Activated CD8-positive, alpha-beta T cell treated with anti-CD3 and anti-CD28 coated beads for 36 hours (primary cell): ENCODE measurements at regions not wholly inside any gene's neighbourhood (a gene's known extent, or its start where the extent isn't known, plus 50 kb on each side); places are given as distances from the start of the nearest gene placed in this dataset.

Source experiments
- ATAC-seq: fragments of 200-7000 bp; cut with Tn5 transposase; one replicate; pipeline ENCODE4 v1.10.0; 2021; ENCODE audit warnings: mild to moderate bottlenecking, moderate library complexity
- CTCF ChIA-PET: fragments of 350-600 bp; sonication (Branson Sonifier 250); formaldehyde crosslinking; loops from one replicate; lab custom pipeline; 2021; ENCODE audit warnings: antibody characterized with exemption; lab: Charles Lee
- POLR2A ChIA-PET: fragments of 350-600 bp; sonication (Branson Sonifier 250); formaldehyde crosslinking; loops from one replicate; lab custom pipeline; 2021; ENCODE audit warnings: antibody characterized with exemption; lab: Charles Lee
- DNase-seq: peaks from one replicate; pipeline ENCODE4 v3.0.0-alpha.2; 2020
- H3K27ac Mint-ChIP-seq: one replicate; pipeline ENCODE4 v1.8.0; 2021; ENCODE audit warnings: mild to moderate bottlenecking, mixed read lengths
- H3K27me3 Mint-ChIP-seq: one replicate; pipeline ENCODE4 v1.8.0; 2021; ENCODE audit warnings: mixed read lengths
- H3K36me3 Mint-ChIP-seq: one replicate; pipeline ENCODE4 v1.8.0; 2021; ENCODE audit warnings: low read depth, mixed read lengths
- H3K4me1 Mint-ChIP-seq: one replicate; pipeline ENCODE4 v1.8.0; 2021; ENCODE audit warnings: low read depth, mixed read lengths
- H3K4me3 Mint-ChIP-seq: one replicate; pipeline ENCODE4 v1.8.0; 2021; ENCODE audit warnings: mild to moderate bottlenecking, moderate library complexity, mixed read lengths
- H3K9me3 Mint-ChIP-seq: one replicate; pipeline ENCODE4 v1.8.0; 2021; ENCODE audit warnings: mixed read lengths
- intact Hi-C: fragments of 100-400 bp; cut with micrococcal nuclease; formaldehyde crosslinking; loops from one replicate; pipeline ENCODE4 v1.10.0; 2022
- TF ChIP-seq, protein P1 (sequence below): fragments of 200-600 bp; IDR thresholded peaks from one replicate; pipeline ENCODE4 v1.8.0; 2022; ENCODE audit warnings: antibody characterized with exemption, mild to moderate bottlenecking

DNA sequence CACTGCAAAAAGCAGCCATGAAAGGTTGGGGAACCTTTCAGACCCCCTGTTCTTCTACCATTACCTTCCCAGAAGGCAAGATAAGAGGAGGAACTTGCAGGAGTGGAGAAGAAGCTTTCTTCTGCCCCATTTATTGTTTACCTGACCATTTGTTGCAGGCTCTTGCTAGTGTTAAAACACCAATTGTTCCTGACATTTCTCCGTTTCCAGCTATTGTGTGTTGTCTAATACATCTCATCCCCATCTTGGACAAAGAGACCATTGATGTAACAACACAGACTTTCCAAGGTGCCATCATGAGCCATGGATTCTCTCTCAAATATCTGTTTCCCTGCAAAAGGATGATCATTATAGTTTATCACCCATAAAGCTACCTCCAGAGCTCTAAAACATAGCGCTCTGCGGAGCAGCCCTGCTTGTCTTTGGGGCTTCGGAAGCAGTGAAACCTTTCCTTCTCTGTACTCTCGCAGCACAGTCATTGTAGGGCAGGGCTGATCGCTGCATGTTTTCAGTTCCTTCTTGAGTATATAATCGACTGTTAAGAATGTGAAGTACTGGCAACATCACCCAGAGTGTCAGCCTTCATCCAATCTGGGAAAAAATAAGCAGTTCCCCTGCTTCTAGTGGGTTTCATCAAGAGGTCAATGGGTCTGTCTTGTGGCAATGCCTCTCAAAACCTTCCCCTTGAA lies 680.0 kb downstream of the SEMA5A start:
- no peak for DNase-seq
- CTCF ChIA-PET: no interaction called here
- Mint-ChIP-seq H3K36me3 (no peaks in the 10 kb centered on the region), H3K27me3 (no peaks in the 10 kb centered on the region), H3K4me1 (no peaks in the 10 kb centered on the region), H3K9me3 (peaks cover 3% of the 10 kb centered on the region), H3K4me3 (no peak overlapping the region), H3K27ac (no peak overlapping the region)
- POLR2A ChIA-PET: interaction anchor here (0.6 kb wide), 1 partner anchor 146 kb away, joined by 3 read pairs; no protein-coding TSS in a partner anchor
- TF ChIP-seq, protein P1, sequence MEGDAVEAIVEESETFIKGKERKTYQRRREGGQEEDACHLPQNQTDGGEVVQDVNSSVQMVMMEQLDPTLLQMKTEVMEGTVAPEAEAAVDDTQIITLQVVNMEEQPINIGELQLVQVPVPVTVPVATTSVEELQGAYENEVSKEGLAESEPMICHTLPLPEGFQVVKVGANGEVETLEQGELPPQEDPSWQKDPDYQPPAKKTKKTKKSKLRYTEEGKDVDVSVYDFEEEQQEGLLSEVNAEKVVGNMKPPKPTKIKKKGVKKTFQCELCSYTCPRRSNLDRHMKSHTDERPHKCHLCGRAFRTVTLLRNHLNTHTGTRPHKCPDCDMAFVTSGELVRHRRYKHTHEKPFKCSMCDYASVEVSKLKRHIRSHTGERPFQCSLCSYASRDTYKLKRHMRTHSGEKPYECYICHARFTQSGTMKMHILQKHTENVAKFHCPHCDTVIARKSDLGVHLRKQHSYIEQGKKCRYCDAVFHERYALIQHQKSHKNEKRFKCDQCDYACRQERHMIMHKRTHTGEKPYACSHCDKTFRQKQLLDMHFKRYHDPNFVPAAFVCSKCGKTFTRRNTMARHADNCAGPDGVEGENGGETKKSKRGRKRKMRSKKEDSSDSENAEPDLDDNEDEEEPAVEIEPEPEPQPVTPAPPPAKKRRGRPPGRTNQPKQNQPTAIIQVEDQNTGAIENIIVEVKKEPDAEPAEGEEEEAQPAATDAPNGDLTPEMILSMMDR: no peak
- no peak for ATAC-seq
- intact Hi-C loops: no loop called here

DNA sequence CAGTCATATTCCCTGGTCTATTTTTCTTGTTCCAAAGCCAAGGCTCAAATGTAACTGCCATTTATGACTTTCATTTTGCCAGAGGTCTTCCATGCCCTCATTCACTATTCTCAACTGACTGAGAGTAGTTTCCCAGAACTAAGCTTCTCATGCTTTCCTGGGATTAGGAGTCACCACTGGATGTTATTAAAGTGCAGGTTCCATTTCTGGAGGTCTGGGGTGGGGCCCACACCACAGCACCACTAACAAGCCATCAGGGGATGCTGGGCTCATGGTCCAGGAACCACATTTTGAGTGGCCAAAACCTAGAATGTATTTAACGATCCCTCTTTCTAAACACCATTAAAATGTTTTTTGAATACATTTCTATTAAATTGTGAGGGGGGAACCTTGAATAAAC lies 677.6 kb downstream of the SEMA5A start:
- Mint-ChIP-seq H3K27me3 (no peaks in the 10 kb centered on the region), H3K4me1 (no peaks in the 10 kb centered on the region), H3K9me3 (peaks cover 3% of the 10 kb centered on the region), H3K27ac (no peak overlapping the region), H3K36me3 (no peaks in the 10 kb centered on the region), H3K4me3 (no peak overlapping the region)
- TF ChIP-seq, protein P1: no peak
- POLR2A ChIA-PET: no interaction called here
- DNase-seq: no peak
- ATAC-seq: no peak
- CTCF ChIA-PET: no interaction called here
- intact Hi-C loops: no loop called here

DNA sequence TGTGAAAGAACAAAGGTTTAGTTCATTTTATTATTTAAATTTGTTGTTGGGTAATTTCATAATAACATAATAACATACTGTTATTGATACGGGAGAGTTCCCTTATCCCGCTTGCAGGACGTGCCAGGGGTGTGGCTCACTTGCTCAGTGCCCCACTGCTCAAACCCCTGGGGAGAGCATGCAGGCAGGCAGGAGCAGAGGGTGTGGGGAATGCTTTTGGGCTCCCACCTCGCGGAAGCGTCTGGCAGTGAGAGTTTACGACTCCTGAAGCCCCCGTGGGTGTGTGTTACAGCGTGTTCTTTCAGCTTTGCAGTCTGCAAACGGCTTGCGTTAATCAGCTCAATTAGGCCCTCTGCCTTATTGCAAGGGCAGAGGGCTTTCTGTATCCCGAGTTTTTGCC lies 675.9 kb downstream of the SEMA5A start:
- DNase-seq (no peak), ATAC-seq (no peak)
- intact Hi-C loops: no loop called here
- H3K4me1 Mint-ChIP-seq: no peaks in the 10 kb centered on the region
- H3K9me3 Mint-ChIP-seq: peaks cover 3% of the 10 kb centered on the region
- no peak overlapping the region for H3K4me3 Mint-ChIP-seq
- ChIA-PET CTCF (no interaction called here), POLR2A (no interaction called here)
- no peaks in the 10 kb centered on the region for H3K36me3 Mint-ChIP-seq
- H3K27me3 Mint-ChIP-seq: no peaks in the 10 kb centered on the region
- TF ChIP-seq, protein P1: no peak
- no peak overlapping the region for H3K27ac Mint-ChIP-seq

DNA sequence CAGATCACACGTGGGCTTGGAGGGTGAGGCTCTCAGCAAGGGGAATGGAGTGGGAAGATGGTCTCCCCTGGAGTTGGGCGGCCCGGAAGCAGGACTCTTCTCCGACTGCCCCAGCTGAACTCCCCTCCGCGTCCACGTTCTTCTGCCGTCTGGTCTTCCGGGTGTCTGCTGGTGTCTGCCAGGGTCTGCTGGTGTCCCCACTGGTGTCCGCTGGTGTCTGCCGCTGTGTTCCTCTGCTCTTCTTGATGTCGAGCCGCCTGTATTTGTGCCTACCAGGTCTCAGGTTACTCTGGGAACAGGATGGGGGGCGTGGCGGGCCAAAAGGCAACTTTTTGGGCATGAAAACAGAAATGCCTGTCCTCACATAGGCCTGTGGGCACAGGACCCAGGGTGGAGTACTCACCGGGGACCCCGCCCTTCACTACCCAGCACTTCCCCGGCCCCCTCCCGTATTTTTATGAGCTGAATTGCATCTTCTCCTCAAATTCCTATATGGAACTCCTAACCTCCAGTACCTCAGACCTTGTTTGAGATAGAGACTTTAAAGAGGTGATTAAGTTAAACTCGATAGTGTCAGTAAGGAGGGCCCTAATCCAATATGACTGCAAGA lies 675.4 kb downstream of the SEMA5A start:
- Mint-ChIP-seq H3K4me1 (no peaks in the 10 kb centered on the region), H3K9me3 (peaks cover 3% of the 10 kb centered on the region), H3K4me3 (no peak overlapping the region), H3K36me3 (no peaks in the 10 kb centered on the region), H3K27me3 (no peaks in the 10 kb centered on the region), H3K27ac (no peak overlapping the region)
- TF ChIP-seq, protein P1: no peak
- intact Hi-C loops: no loop called here
- DNase-seq: no peak
- no peak for ATAC-seq
- CTCF ChIA-PET: no interaction called here
- POLR2A ChIA-PET: no interaction called here

- Mint-ChIP-seq H3K9me3 (peaks cover 3% of the 10 kb centered on the region), H3K4me1 (no peaks in the 10 kb centered on the region), H3K4me3 (no peak overlapping the region), H3K27ac (no peak overlapping the region), H3K36me3 (no peaks in the 10 kb centered on the region), H3K27me3 (no peaks in the 10 kb centered on the region)
- TF ChIP-seq, protein P1: no peak
- no peak for DNase-seq
- ChIA-PET CTCF (no interaction called here), POLR2A (no interaction called here)
- intact Hi-C loops: no loop called here
- ATAC-seq: no peak
Measured at GRCh38 chr5:8870959-8871355, 674.9 kb downstream of the SEMA5A start.
